OCI-LY1 (cell line): ENCODE measurements at regions not wholly inside any gene's neighbourhood (a gene's known extent, or its start where the extent isn't known, plus 50 kb on each side); places are given as distances from the start of the nearest gene placed in this dataset.
"Not testable (repeated sequence)": the region's sequence is repeated elsewhere in the genome, so short reads cannot be mapped to it uniquely, and the experiment has no call there.

ENCODE experiments used
- H2AFZ ChIP-seq: fragments of 200-600 bp; sonication (generic), shearing (Covaris generic); 2 replicates; pipeline ENCODE4 v1.6.0; 2014; ENCODE audit warnings: antibody characterized with exemption, mild to moderate bottlenecking, low read length
- H3F3A ChIP-seq: fragments of 200-600 bp; sonication (generic), shearing (Covaris generic); 2 replicates; pipeline ENCODE4 v1.6.0; 2014; ENCODE audit warnings: mild to moderate bottlenecking, antibody characterized with exemption, low read length, moderate library complexity; ENCODE audit not compliant: insufficient read depth
- H3K27ac ChIP-seq: fragments of 200-600 bp; sonication (generic); 2 replicates; pipeline ENCODE4 v1.5.1; 2014; ENCODE audit warnings: low read length, mixed run types, mild to moderate bottlenecking, low read depth; ENCODE audit not compliant: poor library complexity, severe bottlenecking
- H3K27me3 ChIP-seq: fragments of 200-600 bp; sonication (generic); 2 replicates; pipeline ENCODE4 v1.6.0; 2014; ENCODE audit warnings: antibody characterized with exemption, mild to moderate bottlenecking, low read length, moderate library complexity; ENCODE audit not compliant: insufficient read depth
- H3K36me3 ChIP-seq: fragments of 200-600 bp; sonication (generic); 2 replicates; pipeline ENCODE4 v1.6.1; 2014; ENCODE audit warnings: mild to moderate bottlenecking, antibody characterized with exemption, low read length, moderate library complexity, mixed read lengths; ENCODE audit not compliant: insufficient read depth
- H3K4me1 ChIP-seq: fragments of 200-600 bp; sonication (generic); 2 replicates; pipeline ENCODE4 v1.5.1; 2014; ENCODE audit warnings: mild to moderate bottlenecking, low read length, moderate library complexity; ENCODE audit not compliant: insufficient read depth, severe bottlenecking
- H3K4me2 ChIP-seq: fragments of 200-600 bp; sonication (generic), shearing (Covaris generic); 2 replicates; pipeline ENCODE4 v1.6.1; 2014; ENCODE audit warnings: low read length
- H3K4me3 ChIP-seq: fragments of 200-600 bp; sonication (generic); 2 replicates; pipeline ENCODE4 v1.5.1; 2014; ENCODE audit warnings: low read length, low read depth, mild to moderate bottlenecking, mixed read lengths; ENCODE audit not compliant: poor library complexity, severe bottlenecking
- H3K79me2 ChIP-seq: fragments of 200-600 bp; shearing (Covaris generic); 2 replicates; pipeline ENCODE4 v1.6.1; 2016; ENCODE audit warnings: mixed run types, low read length, mixed read lengths; ENCODE audit not compliant: insufficient read depth
- H3K9ac ChIP-seq: fragments of 200-600 bp; sonication (generic), shearing (Covaris generic); 2 replicates; pipeline ENCODE4 v1.6.1; 2014; ENCODE audit warnings: mild to moderate bottlenecking, low read length, mixed read lengths
- H3K9me2 ChIP-seq: fragments of 200-600 bp; sonication (generic), shearing (Covaris generic); 2 replicates; pipeline ENCODE4 v1.6.1; 2014; ENCODE audit warnings: low read depth, mild to moderate bottlenecking, low read length, mixed read lengths
- H3K9me3 ChIP-seq: fragments of 200-600 bp; shearing (Covaris generic); 2 replicates; pipeline ENCODE4 v1.6.1; 2014; ENCODE audit warnings: low read length, mixed read lengths
- H4K20me1 ChIP-seq: fragments of 200-600 bp; sonication (generic), shearing (Covaris generic); 2 replicates; pipeline ENCODE4 v1.6.0; 2016; ENCODE audit warnings: mild to moderate bottlenecking, low read length; ENCODE audit not compliant: insufficient read depth
- CTCF ChIP-seq: fragments of 200-600 bp; sonication (generic), shearing (Covaris generic); IDR thresholded peaks from 2 replicates; pipeline ENCODE4 v1.5.1; 2017; ENCODE audit warnings: mild to moderate bottlenecking, antibody characterized with exemption, low read length, moderate library complexity, mixed read lengths
- EZH2 ChIP-seq: fragments of 200-600 bp; sonication (generic), shearing (Covaris generic); IDR thresholded peaks from 2 replicates; pipeline ENCODE4 v1.8.0; 2017; ENCODE audit warnings: borderline replicate concordance, mixed run types, mild to moderate bottlenecking, antibody characterized with exemption, low read length, moderate library complexity, mixed read lengths

- Histone ChIP-seq H4K20me1 (no peaks in the 10 kb centered on the region), H3K9me3 (no peaks in the 10 kb centered on the region), H2AFZ (peak overlapping the region; percentile 95), H3K27me3 (no peaks in the 10 kb centered on the region), H3K4me2 (peak overlapping the region; percentile 71), H3F3A (no peaks in the 10 kb centered on the region), H3K9me2 (no peaks in the 10 kb centered on the region), H3K79me2 (no peaks in the 10 kb centered on the region), H3K4me3 (peak overlapping the region; percentile 40), H3K9ac (peak overlapping the region; percentile 54), H3K4me1 (peaks cover 55% of the 10 kb centered on the region), H3K27ac (peak overlapping the region; percentile 83), H3K36me3 (no peaks in the 10 kb centered on the region)
- TF ChIP-seq CTCF, result no peak
- no peak for TF ChIP-seq EZH2
Observed at GRCh38 chr13:66159511-66159910, 1070.6 kb downstream of the PCDH9 start.

GRCh38 chr13:66154976-66155375 lies 1075.2 kb downstream of the PCDH9 start:
- TF ChIP-seq EZH2 (no peak), CTCF (no peak)
- Histone ChIP-seq H3K27me3 (no peaks in the 10 kb centered on the region), H3K79me2 (no peaks in the 10 kb centered on the region), H3K9ac (no peak overlapping the region), H3K9me3 (no peaks in the 10 kb centered on the region), H3K4me3 (no peak overlapping the region), H3K36me3 (no peaks in the 10 kb centered on the region), H3K9me2 (no peaks in the 10 kb centered on the region), H3K4me2 (no peak overlapping the region), H2AFZ (0 out of 2 replicates have a peak overlapping the region, but pooled peaks have one; percentile 22), H4K20me1 (no peaks in the 10 kb centered on the region), H3F3A (no peaks in the 10 kb centered on the region), H3K27ac (no peak overlapping the region), H3K4me1 (peaks cover 25% of the 10 kb centered on the region)

GRCh38 chr13:66154354-66154753 lies 1075.8 kb downstream of the PCDH9 start:
- Histone ChIP-seq H3K9ac (no peak overlapping the region), H3K9me2 (no peaks in the 10 kb centered on the region), H3K36me3 (no peaks in the 10 kb centered on the region), H3K4me1 (peaks cover 19% of the 10 kb centered on the region), H4K20me1 (no peaks in the 10 kb centered on the region), H2AFZ (no peak overlapping the region), H3K27me3 (no peaks in the 10 kb centered on the region), H3K27ac (no peak overlapping the region), H3K4me2 (no peak overlapping the region), H3F3A (no peaks in the 10 kb centered on the region), H3K9me3 (no peaks in the 10 kb centered on the region), H3K79me2 (no peaks in the 10 kb centered on the region), H3K4me3 (no peak overlapping the region)
- TF ChIP-seq EZH2, result no peak

GRCh38 chr13:66152596-66152995 lies 1077.5 kb downstream of the PCDH9 start:
- H3K79me2 ChIP-seq, result no peaks in the 10 kb centered on the region
- H3K36me3 ChIP-seq, result no peaks in the 10 kb centered on the region
- H2AFZ ChIP-seq, result no peak overlapping the region
- no peaks in the 10 kb centered on the region for H3K9me3 ChIP-seq
- TF ChIP-seq EZH2 (no peak), CTCF (no peak)
- H3K9me2 ChIP-seq, result no peaks in the 10 kb centered on the region
- no peak overlapping the region for H3K9ac ChIP-seq
- H3K4me2 ChIP-seq, result no peak overlapping the region
- no peaks in the 10 kb centered on the region for H3F3A ChIP-seq
- peaks cover 5% of the 10 kb centered on the region for H3K4me1 ChIP-seq
- H3K27me3 ChIP-seq, result no peaks in the 10 kb centered on the region
- H3K4me3 ChIP-seq, result no peak overlapping the region
- no peak overlapping the region for H3K27ac ChIP-seq
- H4K20me1 ChIP-seq, result no peaks in the 10 kb centered on the region

GRCh38 chr13:66144357-66144756 lies 1085.8 kb downstream of the PCDH9 start:
- not testable (repeated sequence) for H3K79me2 ChIP-seq, H4K20me1 ChIP-seq, H2AFZ ChIP-seq, H3K9me3 ChIP-seq, H3K9me2 ChIP-seq, H3K4me2 ChIP-seq, H3K27me3 ChIP-seq, H3K36me3 ChIP-seq, H3K4me3 ChIP-seq, H3F3A ChIP-seq, H3K9ac ChIP-seq, H3K27ac ChIP-seq
- peaks cover 17% of the 10 kb centered on the region for H3K4me1 ChIP-seq
